ENCODE measurements at regions not wholly inside any gene's neighbourhood (a gene's known extent, or its start where the extent isn't known, plus 50 kb on each side); places are given as distances from the start of the nearest gene placed in this dataset.

- DNase-seq (no peak), ATAC-seq (no peak)
- no peak for TF ChIP-seq CTCF (IDR thresholded peaks at IDR 0.05)
- Histone ChIP-seq H3K36me3 (no peaks in the 10 kb centered on the region), H3K9me3 (no peaks in the 10 kb centered on the region), H3K27me3 (no peaks in the 10 kb centered on the region), H3K27ac (no peak overlapping the region), H3K4me1 (no peaks in the 10 kb centered on the region), H3K4me3 (no peak overlapping the region)
- intact Hi-C loops (cut with DNase I) = no loop called here
Observed at GRCh38 chr10:89894051-89894450, 192.7 kb downstream of the KIF20B start.

- no peak overlapping the region for H3K4me3 ChIP-seq
- no peaks in the 10 kb centered on the region for H3K36me3 ChIP-seq
- no peaks in the 10 kb centered on the region for H3K4me1 ChIP-seq
- TF ChIP-seq CTCF (IDR thresholded peaks at IDR 0.05) = no peak
- H3K27me3 ChIP-seq = no peaks in the 10 kb centered on the region
- ATAC-seq (no peak), DNase-seq (no peak)
- H3K9me3 ChIP-seq = no peaks in the 10 kb centered on the region
- H3K27ac ChIP-seq = no peak overlapping the region
- intact Hi-C loops (cut with DNase I) = no loop called here
Observed at GRCh38 chr10:89900554-89900953, 199.2 kb downstream of the KIF20B start.

GRCh38 chr10:89901895-89902294 lies 200.5 kb downstream of the KIF20B start:
- Histone ChIP-seq H3K27me3 (no peaks in the 10 kb centered on the region), H3K27ac (no peak overlapping the region), H3K4me1 (no peaks in the 10 kb centered on the region), H3K4me3 (no peak overlapping the region), H3K36me3 (no peaks in the 10 kb centered on the region), H3K9me3 (no peaks in the 10 kb centered on the region)
- intact Hi-C loops (cut with DNase I) = no loop called here
- DNase-seq = no peak
- TF ChIP-seq CTCF (IDR thresholded peaks at IDR 0.05) = no peak
- no peak for ATAC-seq

GRCh38 chr10:89904755-89905154 lies 203.4 kb downstream of the KIF20B start:
- ATAC-seq = no peak
- no peak overlapping the region for H3K4me3 ChIP-seq
- no peaks in the 10 kb centered on the region for H3K9me3 ChIP-seq
- no peak for DNase-seq
- H3K4me1 ChIP-seq = no peaks in the 10 kb centered on the region
- no peaks in the 10 kb centered on the region for H3K27me3 ChIP-seq
- intact Hi-C loops (cut with DNase I) = no loop called here
- no peaks in the 10 kb centered on the region for H3K36me3 ChIP-seq
- H3K27ac ChIP-seq = no peak overlapping the region
- no peak for TF ChIP-seq CTCF (IDR thresholded peaks at IDR 0.05)

GRCh38 chr10:89909752-89910151 lies 208.4 kb downstream of the KIF20B start:
- no peak for ATAC-seq
- intact Hi-C loops (cut with DNase I) = no loop called here
- Histone ChIP-seq H3K9me3 (no peaks in the 10 kb centered on the region), H3K36me3 (no peaks in the 10 kb centered on the region), H3K4me3 (no peak overlapping the region), H3K27me3 (no peaks in the 10 kb centered on the region), H3K4me1 (no peaks in the 10 kb centered on the region), H3K27ac (no peak overlapping the region)
- TF ChIP-seq CTCF (IDR thresholded peaks at IDR 0.05) = no peak
- DNase-seq = no peak

- Histone ChIP-seq H3K36me3 (no peaks in the 10 kb centered on the region), H3K4me1 (no peaks in the 10 kb centered on the region), H3K4me3 (no peak overlapping the region), H3K27me3 (no peaks in the 10 kb centered on the region), H3K27ac (no peak overlapping the region), H3K9me3 (no peaks in the 10 kb centered on the region)
- intact Hi-C loops (cut with DNase I) = no loop called here
- DNase-seq = no peak
- no peak for TF ChIP-seq CTCF (IDR thresholded peaks at IDR 0.05)
- no peak for ATAC-seq
Observed at GRCh38 chr10:89915021-89915420, 213.6 kb downstream of the KIF20B start.
